Fibroblast of the aortic adventitia (primary cell): ENCODE measurements at regions not wholly inside any gene's neighbourhood (a gene's known extent, or its start where the extent isn't known, plus 50 kb on each side); places are given as distances from the start of the nearest gene placed in this dataset.

Experiments used
- DNase-seq: peaks from one replicate; pipeline ENCODE4 v3.0.0-alpha.2; 2010; ENCODE audit warnings: low read depth
- H3K4me3 ChIP-seq: 2 replicates; pipeline ENCODE4 v1.5.1; 2011; ENCODE audit warnings: low read depth, mild to moderate bottlenecking, control low read depth, low read length, moderate library complexity
- CTCF ChIP-seq: IDR thresholded peaks from 2 replicates; pipeline ENCODE4 v1.5.1; 2011; ENCODE audit warnings: mild to moderate bottlenecking, low read length, control low read depth, inconsistent platforms; ENCODE audit not compliant: insufficient read depth

DNA sequence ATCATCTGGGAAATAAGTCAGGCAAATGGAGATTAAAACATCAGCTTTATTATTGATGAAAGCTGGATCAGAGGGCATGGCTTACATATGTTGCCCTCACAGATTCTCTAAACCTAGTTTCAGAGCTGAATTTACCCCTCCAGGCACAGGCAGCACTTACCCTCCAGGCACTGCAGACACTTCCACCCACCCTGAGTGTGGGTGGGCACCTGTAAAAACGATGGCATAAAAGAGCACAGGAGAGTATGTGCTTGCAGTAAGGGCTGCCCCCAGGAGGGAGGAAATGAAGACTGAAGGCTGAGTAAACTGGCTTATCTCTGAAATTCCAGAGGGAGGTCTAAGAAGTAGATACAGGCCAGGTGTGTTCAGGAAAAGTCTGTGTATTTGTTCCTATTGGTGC is 185.0 kb upstream of the HTR2A start:
- TF ChIP-seq CTCF = no peak
- no peak for DNase-seq
- no peak overlapping the region for H3K4me3 ChIP-seq

DNA sequence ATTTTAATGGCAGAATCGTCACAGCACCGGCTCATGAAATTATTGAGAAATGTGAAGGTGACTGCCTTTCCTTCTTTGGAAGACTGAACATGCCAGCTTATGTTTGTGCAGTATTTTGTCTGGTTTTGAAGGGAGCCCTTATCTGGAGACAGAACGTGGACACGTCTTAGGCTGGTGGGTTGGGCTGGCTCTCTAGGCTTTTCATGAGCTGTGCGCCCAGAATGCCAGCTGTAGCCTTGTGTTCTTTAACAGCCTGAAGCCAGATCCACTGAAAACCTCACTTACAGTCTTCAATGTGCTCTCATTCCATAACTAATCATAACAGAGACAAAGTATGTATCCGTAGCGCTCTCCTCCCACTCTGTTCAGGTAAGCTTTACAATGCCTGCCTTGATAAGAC is 184.4 kb upstream of the HTR2A start:
- TF ChIP-seq CTCF = no peak
- DNase-seq = no peak
- no peak overlapping the region for H3K4me3 ChIP-seq

- DNase-seq = no peak
- no peak overlapping the region for H3K4me3 ChIP-seq
- TF ChIP-seq CTCF = no peak
These were observed 183.8 kb upstream of the HTR2A start for GRCh38 chr13:47080621-47081020.

- DNase-seq = no peak
- no peak for TF ChIP-seq CTCF
- H3K4me3 ChIP-seq = no peak overlapping the region
These were observed 179.6 kb upstream of the HTR2A start for GRCh38 chr13:47076500-47076899.

DNA sequence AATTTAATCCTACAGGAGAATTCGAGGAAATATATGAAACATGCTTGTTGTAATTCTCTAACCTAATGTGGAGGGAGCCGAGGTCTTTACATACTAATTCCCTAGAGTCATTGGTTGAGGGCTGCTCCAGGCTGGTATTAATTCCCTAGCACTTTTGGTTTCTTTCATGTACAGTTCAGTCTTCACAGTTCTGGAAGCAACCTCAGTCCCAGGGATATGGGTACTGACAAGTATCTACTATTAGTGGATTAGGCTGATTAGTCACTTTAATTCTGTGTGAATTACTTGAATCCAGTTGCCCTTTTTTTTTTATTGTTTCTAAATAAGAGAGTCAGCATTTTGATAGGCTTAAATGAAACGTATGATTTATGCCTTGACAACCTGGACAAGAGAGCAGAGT is 172.3 kb upstream of the HTR2A start:
- DNase-seq = no peak
- no peak overlapping the region for H3K4me3 ChIP-seq
- TF ChIP-seq CTCF = no peak

- no peak overlapping the region for H3K4me3 ChIP-seq
- no peak for TF ChIP-seq CTCF
- no peak for DNase-seq
These were observed 170.5 kb upstream of the HTR2A start for GRCh38 chr13:47067306-47067705.

GRCh38 chr13:47066226-47066625 is 169.4 kb upstream of the HTR2A start:
- peak; percentile 32 for DNase-seq
- no peak for TF ChIP-seq CTCF
- H3K4me3 ChIP-seq = no peak overlapping the region
